HepG2 (cell line): ENCODE measurements at regions not wholly inside any gene's neighbourhood (a gene's known extent, or its start where the extent isn't known, plus 50 kb on each side); places are given as distances from the start of the nearest gene placed in this dataset.

Experiments
- ATAC-seq: fragments of 200-7000 bp; cut with Tn5 transposase; 3 replicates; pipeline ENCODE4 v1.9.1; 2020; ENCODE audit warnings: mild to moderate bottlenecking, moderate library complexity
- BruUV-seq: library from RNA; stranded (reverse); fragments of 400-500 nt; replicated peaks from 2 replicates; lab custom pipeline; 2021; lab: Mats Ljungman, UMichigan
- CTCF ChIA-PET: fragments of 300-600 bp; formaldehyde crosslinking; extraction: SDS; loops from one replicate; lab custom pipeline; 2021; ENCODE audit warnings: low total read pairs, inconsistent platforms, low intra/inter-chr PET ratio; lab: Yijun Ruan, JAX
- POLR2A ChIA-PET: fragments of 350-600 bp; sonication (Branson Sonifier 250); formaldehyde crosslinking; loops from one replicate; lab custom pipeline; 2020; ENCODE audit warnings: antibody characterized with exemption, inconsistent platforms; lab: Yijun Ruan, JAX
- DNase-seq: peaks from one replicate; pipeline ENCODE4 v3.0.0-alpha.2; 2015; ENCODE audit warnings: low spot score
- FAIRE-seq: peaks from 3 replicates; lab custom pipeline; 2011; peaks lifted over from hg19 to GRCh38; lab: Jason Lieb, UNC
- H2AFZ ChIP-seq: one replicate; pipeline ENCODE4 v1.6.1; 2011; ENCODE audit warnings: low read length, inconsistent platforms
- H3K27ac ChIP-seq: fragments of 300-600 bp; 3 replicates; pipeline ENCODE4 v1.8.0; 2011; ENCODE audit warnings: mixed run types, mild to moderate bottlenecking, mixed read lengths, low read length, inconsistent platforms; ENCODE audit not compliant: insufficient read depth; ENCODE audit errors: extremely low read length
- H3K27me3 ChIP-seq, 2 experiments: fragments of 200-600 bp in 1 of 2; 2 replicates in 1 of 2; 3 replicates in 1 of 2; pipeline versions ENCODE4 v1.6.0 to v1.8.0; 2011; ENCODE audit warnings: low read length in 2 of 2, mild to moderate bottlenecking in 2 of 2, moderate library complexity in 2 of 2, inconsistent platforms in 1 of 2; ENCODE audit not compliant: insufficient read depth in 2 of 2, control insufficient read depth in 1 of 2
- H3K36me3 ChIP-seq, 2 experiments: fragments of 200-600 bp in 1 of 2; replicated peaks in 1 of 2; 2 replicates in 1 of 2; 3 replicates in 1 of 2; pipeline versions ENCODE4 v1.5.1 to v1.8.0; 2011; ENCODE audit warnings: low read length in 2 of 2, inconsistent platforms in 1 of 2; ENCODE audit not compliant: insufficient read depth in 2 of 2, control insufficient read depth in 1 of 2
- H3K4me1 ChIP-seq: 2 replicates; pipeline ENCODE4 v1.5.1; 2012; ENCODE audit warnings: low read length, inconsistent platforms; ENCODE audit not compliant: insufficient read depth
- H3K4me2 ChIP-seq: 2 replicates; pipeline ENCODE4 v1.6.0; 2011; ENCODE audit warnings: low read depth, low read length, inconsistent platforms
- H3K4me3 ChIP-seq, 3 experiments: fragments of 200-600 bp in 1 of 3; sonication (generic), shearing (Covaris generic) in 1 of 3; replicated peaks in 1 of 3; 2 replicates each; pipeline ENCODE4 v1.5.1; 2011 to 2016; ENCODE audit warnings: low read length in 3 of 3, inconsistent platforms in 2 of 3, low read depth in 2 of 3, mild to moderate bottlenecking in 2 of 3, control low read depth in 1 of 3, mixed read lengths in 1 of 3; ENCODE audit not compliant: insufficient read depth in 1 of 3
- H3K79me2 ChIP-seq: one replicate; pipeline ENCODE4 v1.6.1; 2011; ENCODE audit warnings: low read length, inconsistent platforms; ENCODE audit not compliant: insufficient read depth
- H3K9ac ChIP-seq: 2 replicates; pipeline ENCODE4 v1.6.0; 2011; ENCODE audit warnings: mild to moderate bottlenecking, low read depth, low read length, inconsistent platforms; ENCODE audit not compliant: insufficient read depth
- H3K9me3 ChIP-seq: 2 replicates; pipeline ENCODE4 v1.5.1; 2012; ENCODE audit warnings: mild to moderate bottlenecking, low read length
- H4K20me1 ChIP-seq: 2 replicates; pipeline ENCODE4 v1.6.0; 2011; ENCODE audit warnings: inconsistent platforms, mild to moderate bottlenecking, low read length, moderate library complexity; ENCODE audit not compliant: insufficient read depth
- ISL2 ChIP-seq: sonication (generic); formaldehyde crosslinking; IDR thresholded peaks from 2 replicates; pipeline ENCODE4 v1.5.0; 2020; ENCODE audit warnings: missing genetic modification reagents
- PAWR ChIP-seq: sonication (generic); formaldehyde crosslinking; IDR thresholded peaks from 2 replicates; pipeline ENCODE4 v1.4.0; 2020; ENCODE audit warnings: missing genetic modification reagents, mild to moderate bottlenecking, borderline replicate concordance
- SOX6 ChIP-seq, 2 experiments: fragments of 450-650 bp in 1 of 2; sonication (generic) in 1 of 2; formaldehyde crosslinking in 1 of 2; IDR thresholded peaks; 2 replicates each; pipeline versions ENCODE4 v1.4.0 to v1.6.1; 2017 to 2020; ENCODE audit warnings: antibody characterized with exemption in 1 of 2, mild to moderate bottlenecking in 1 of 2, missing genetic modification reagents in 1 of 2
- SUZ12 ChIP-seq: fragments of 150-350 bp; IDR thresholded peaks from 2 replicates; pipeline ENCODE4 v1.6.1; 2014; ENCODE audit warnings: low read depth, low read length
- TARDBP ChIP-seq: sonication (generic); formaldehyde crosslinking; IDR thresholded peaks from 2 replicates; pipeline ENCODE4 v1.8.0; 2022; ENCODE audit warnings: mild to moderate bottlenecking, missing genetic modification reagents
- ZNF746 ChIP-seq: sonication (generic); formaldehyde crosslinking; IDR thresholded peaks from 2 replicates; pipeline ENCODE4 v1.8.0; 2022; ENCODE audit warnings: mild to moderate bottlenecking, missing genetic modification reagents
- ZNF761 ChIP-seq: sonication (generic); formaldehyde crosslinking; conservative IDR thresholded peaks from 2 replicates; pipeline ENCODE4 v1.4.0; 2020; ENCODE audit warnings: mild to moderate bottlenecking, missing genetic modification reagents
- WGBS: methylation state at CpG from one replicate; pipeline ENCODE4 v1.1.6; 2017; ENCODE audit warnings: low lambda C conversion rate; 5-methylcytosine and 5-hydroxymethylcytosine counted together
- in situ Hi-C: cut with HindIII; loops from 2 replicates; pipeline ENCODE4 v1.10.0; 2017; ENCODE audit warnings: low pct_unique_long_range_greater_than_20kb; ENCODE audit not compliant: extremely low pct_ligation_motif_present
- intact Hi-C: fragments of 100-400 bp; cut with micrococcal nuclease; formaldehyde crosslinking; loops from one replicate; pipeline ENCODE4 v1.10.0; 2022; ENCODE audit not compliant: unreplicated experiment
- TF ChIP-seq, protein P1 (sequence below): IDR thresholded peaks from 2 replicates; pipeline ENCODE4 v1.6.1; 2012; ENCODE audit warnings: low read depth, low read length, improper control_type of control experiment
- TF ChIP-seq, protein P2 (sequence below): sonication (generic); formaldehyde crosslinking; IDR thresholded peaks from 2 replicates; pipeline ENCODE4 v1.4.0; 2020; ENCODE audit warnings: missing genetic modification reagents, borderline replicate concordance

DNA sequence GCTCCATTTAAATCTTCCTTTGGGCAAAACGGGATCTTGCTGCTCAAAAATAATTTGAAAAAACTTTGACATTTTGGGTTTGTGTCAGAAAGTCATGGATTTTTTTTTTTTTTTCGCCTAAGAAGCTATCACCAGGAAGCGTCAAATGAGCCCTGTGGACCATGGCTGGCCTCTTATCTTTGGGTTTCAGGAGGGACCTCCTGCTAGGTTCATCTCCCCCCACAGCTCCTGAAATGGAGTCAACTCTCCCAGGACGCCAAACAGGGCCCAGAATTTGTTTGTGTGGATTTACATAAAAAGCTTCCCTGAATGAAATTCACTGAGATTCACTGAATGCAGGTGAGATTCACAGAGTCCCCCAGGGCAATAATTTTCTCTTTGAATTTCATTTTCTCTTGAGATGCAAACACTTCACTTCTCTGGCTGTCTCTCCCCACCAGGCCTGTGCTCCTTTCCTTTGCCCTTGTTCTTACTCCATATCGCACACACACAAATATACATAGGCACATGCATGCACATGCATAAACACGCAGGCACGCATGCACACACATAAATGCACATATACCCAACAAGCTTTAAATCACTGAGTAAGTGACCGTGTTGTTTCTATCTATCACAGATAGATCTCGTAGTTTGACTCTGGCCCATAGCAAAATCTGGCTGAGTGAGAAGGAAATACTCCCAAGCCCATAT is 55.3 kb upstream of the GALNT10 start:
- Histone ChIP-seq H3K4me1 (no peaks in the 10 kb centered on the region), H3K9ac (no peak overlapping the region), H3K27me3 (peaks cover 0 to 13% of the 10 kb centered on the region in 2 experiments; a peak in 3 of 5 replicates), H3K9me3 (no peaks in the 10 kb centered on the region), H3K27ac (no peak overlapping the region), H3K4me3 (no peak overlapping the region), H3K4me2 (no peak overlapping the region), H3K36me3 (no peaks in the 10 kb centered on the region), H4K20me1 (no peaks in the 10 kb centered on the region), H3K79me2 (no peaks in the 10 kb centered on the region), H2AFZ (no peak overlapping the region)
- no TSS peak for BruUV-seq
- intact Hi-C loops, result no loop called here
- ChIA-PET POLR2A (no interaction called here), CTCF (no interaction called here)
- TF ChIP-seq ZNF761 (CRISPR knock-in tag) (no peak), ZNF746 (CRISPR knock-in tag) (no peak), TARDBP (CRISPR knock-in tag) (no peak), SUZ12 (no peak)
- TF ChIP-seq, protein P1, sequence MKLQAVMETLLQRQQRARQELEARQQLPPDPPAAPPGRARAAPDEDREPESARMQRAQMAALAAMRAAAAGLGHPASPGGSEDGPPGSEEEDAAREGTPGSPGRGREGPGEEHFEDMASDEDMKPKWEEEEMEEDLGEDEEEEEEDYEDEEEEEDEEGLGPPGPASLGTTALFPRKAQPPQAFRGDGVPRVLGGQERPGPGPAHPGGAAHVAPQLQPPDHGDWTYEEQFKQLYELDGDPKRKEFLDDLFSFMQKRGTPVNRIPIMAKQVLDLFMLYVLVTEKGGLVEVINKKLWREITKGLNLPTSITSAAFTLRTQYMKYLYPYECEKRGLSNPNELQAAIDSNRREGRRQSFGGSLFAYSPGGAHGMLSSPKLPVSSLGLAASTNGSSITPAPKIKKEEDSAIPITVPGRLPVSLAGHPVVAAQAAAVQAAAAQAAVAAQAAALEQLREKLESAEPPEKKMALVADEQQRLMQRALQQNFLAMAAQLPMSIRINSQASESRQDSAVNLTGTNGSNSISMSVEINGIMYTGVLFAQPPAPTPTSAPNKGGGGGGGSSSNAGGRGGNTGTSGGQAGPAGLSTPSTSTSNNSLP, result no peak
- FAIRE-seq (no peak), ATAC-seq (no peak), DNase-seq (no peak)
- in situ Hi-C loops, result no loop called here
- 34% methylated on average over 9 of the region's 9 CpGs for WGBS

DNA sequence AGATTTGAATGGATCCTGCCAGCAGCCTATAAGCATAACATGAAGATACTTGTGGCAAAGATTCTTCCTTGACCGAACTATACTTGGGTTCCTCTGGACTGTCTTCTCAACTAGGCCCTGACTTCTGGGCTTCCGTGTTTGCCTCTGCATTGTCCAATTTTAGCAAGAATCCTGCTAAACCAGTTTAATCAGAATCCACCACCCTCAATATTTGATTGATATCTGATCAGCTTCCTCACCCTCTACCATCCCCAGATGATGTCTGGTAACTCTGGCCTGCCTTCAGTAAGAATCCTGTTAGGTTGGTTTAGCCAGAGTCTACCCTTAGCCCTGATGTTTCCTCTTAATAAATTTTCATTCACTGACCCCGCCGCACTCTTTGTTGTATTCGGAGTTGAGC is 54.4 kb upstream of the GALNT10 start:
- BruUV-seq, result no TSS peak
- CTCF ChIA-PET, result no interaction called here

More for the DNA sequence above, 54.4 kb upstream of the GALNT10 start:
- no peak for FAIRE-seq
- ATAC-seq, result no peak
- intact Hi-C loops (no loop called here), in situ Hi-C loops (no loop called here)
- 61% methylated on average over 5 of the region's 5 CpGs for WGBS
- Histone ChIP-seq H3K36me3 (no peaks in the 10 kb centered on the region), H3K27ac (no peak overlapping the region), H3K79me2 (no peaks in the 10 kb centered on the region), H3K4me1 (no peaks in the 10 kb centered on the region), H3K9ac (no peak overlapping the region), H2AFZ (no peak overlapping the region), H3K4me3 (no peak overlapping the region), H4K20me1 (no peaks in the 10 kb centered on the region), H3K4me2 (no peak overlapping the region), H3K27me3 (peaks cover 0 to 13% of the 10 kb centered on the region in 2 experiments; a peak in 3 of 5 replicates), H3K9me3 (no peaks in the 10 kb centered on the region)
- no peak for TF ChIP-seq SOX6 (IDR thresholded peaks at IDR 0.05)
- TF ChIP-seq SOX6 (CRISPR knock-in tag; IDR thresholded peaks at IDR 0.05), result no peak
- no peak for TF ChIP-seq ISL2 (CRISPR knock-in tag)
- no peak for TF ChIP-seq PAWR (CRISPR knock-in tag)
- TF ChIP-seq, protein P2, sequence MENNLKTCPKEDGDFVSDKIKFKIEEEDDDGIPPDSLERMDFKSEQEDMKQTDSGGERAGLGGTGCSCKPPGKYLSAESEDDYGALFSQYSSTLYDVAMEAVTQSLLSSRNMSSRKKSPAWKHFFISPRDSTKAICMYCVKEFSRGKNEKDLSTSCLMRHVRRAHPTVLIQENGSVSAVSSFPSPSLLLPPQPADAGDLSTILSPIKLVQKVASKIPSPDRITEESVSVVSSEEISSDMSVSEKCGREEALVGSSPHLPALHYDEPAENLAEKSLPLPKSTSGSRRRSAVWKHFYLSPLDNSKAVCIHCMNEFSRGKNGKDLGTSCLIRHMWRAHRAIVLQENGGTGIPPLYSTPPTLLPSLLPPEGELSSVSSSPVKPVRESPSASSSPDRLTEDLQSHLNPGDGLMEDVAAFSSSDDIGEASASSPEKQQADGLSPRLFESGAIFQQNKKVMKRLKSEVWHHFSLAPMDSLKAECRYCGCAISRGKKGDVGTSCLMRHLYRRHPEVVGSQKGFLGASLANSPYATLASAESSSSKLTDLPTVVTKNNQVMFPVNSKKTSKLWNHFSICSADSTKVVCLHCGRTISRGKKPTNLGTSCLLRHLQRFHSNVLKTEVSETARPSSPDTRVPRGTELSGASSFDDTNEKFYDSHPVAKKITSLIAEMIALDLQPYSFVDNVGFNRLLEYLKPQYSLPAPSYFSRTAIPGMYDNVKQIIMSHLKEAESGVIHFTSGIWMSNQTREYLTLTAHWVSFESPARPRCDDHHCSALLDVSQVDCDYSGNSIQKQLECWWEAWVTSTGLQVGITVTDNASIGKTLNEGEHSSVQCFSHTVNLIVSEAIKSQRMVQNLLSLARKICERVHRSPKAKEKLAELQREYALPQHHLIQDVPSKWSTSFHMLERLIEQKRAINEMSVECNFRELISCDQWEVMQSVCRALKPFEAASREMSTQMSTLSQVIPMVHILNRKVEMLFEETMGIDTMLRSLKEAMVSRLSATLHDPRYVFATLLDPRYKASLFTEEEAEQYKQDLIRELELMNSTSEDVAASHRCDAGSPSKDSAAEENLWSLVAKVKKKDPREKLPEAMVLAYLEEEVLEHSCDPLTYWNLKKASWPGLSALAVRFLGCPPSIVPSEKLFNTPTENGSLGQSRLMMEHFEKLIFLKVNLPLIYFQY (CRISPR knock-in tag), result no peak
- DNase-seq, result no peak
- POLR2A ChIA-PET, result no interaction called here
